GM23248 (cell line): ENCODE measurements at regions not wholly inside any gene's neighbourhood (a gene's known extent, or its start where the extent isn't known, plus 50 kb on each side); places are given as distances from the start of the nearest gene placed in this dataset.

Experiments
- DNase-seq: peaks from one replicate; pipeline ENCODE4 v3.0.0-alpha.2; 2015
- H2AFZ ChIP-seq: fragments of 200-600 bp; sonication (generic); 2 replicates; pipeline ENCODE4 v1.6.1; 2016; ENCODE audit warnings: antibody characterized with exemption
- H3F3A ChIP-seq: fragments of 200-600 bp; sonication (generic); 2 replicates; pipeline ENCODE4 v1.6.1; 2016; ENCODE audit warnings: mild to moderate bottlenecking, antibody characterized with exemption, mixed run types; ENCODE audit not compliant: insufficient read depth
- H3K27ac ChIP-seq: fragments of 200-600 bp; sonication (generic); 2 replicates; pipeline ENCODE4 v1.5.1; 2016; ENCODE audit warnings: mild to moderate bottlenecking
- H3K27me3 ChIP-seq: fragments of 200-600 bp; sonication (generic); replicated peaks from 2 replicates; pipeline ENCODE4 v1.6.1; 2016; ENCODE audit warnings: mild to moderate bottlenecking; ENCODE audit not compliant: insufficient read depth
- H3K36me3 ChIP-seq: fragments of 200-600 bp; sonication (generic); 2 replicates; pipeline ENCODE4 v1.6.1; 2016; ENCODE audit warnings: low read depth, mild to moderate bottlenecking
- H3K4me1 ChIP-seq: fragments of 200-600 bp; sonication (generic); 2 replicates; pipeline ENCODE4 v1.6.1; 2016; ENCODE audit warnings: mild to moderate bottlenecking; ENCODE audit not compliant: insufficient read depth
- H3K4me2 ChIP-seq: fragments of 200-600 bp; sonication (generic); one replicate; pipeline ENCODE4 v1.6.1; 2016; ENCODE audit warnings: mild to moderate bottlenecking; ENCODE audit not compliant: unreplicated experiment
- H3K4me3 ChIP-seq: fragments of 200-600 bp; sonication (generic); 2 replicates; pipeline ENCODE4 v1.5.1; 2016; ENCODE audit warnings: mild to moderate bottlenecking
- H3K79me2 ChIP-seq: fragments of 200-600 bp; sonication (generic); 2 replicates; pipeline ENCODE4 v1.6.1; 2016; ENCODE audit warnings: mild to moderate bottlenecking; ENCODE audit not compliant: insufficient read depth
- H3K9ac ChIP-seq: fragments of 200-600 bp; sonication (generic); 2 replicates; pipeline ENCODE4 v1.6.1; 2016; ENCODE audit warnings: mild to moderate bottlenecking
- H3K9me2 ChIP-seq: fragments of 200-600 bp; sonication (generic); 2 replicates; pipeline ENCODE4 v1.6.1; 2016; ENCODE audit warnings: mixed run types, mild to moderate bottlenecking, moderate library complexity; ENCODE audit not compliant: insufficient read depth
- H3K9me3 ChIP-seq: fragments of 200-600 bp; sonication (generic); one replicate; pipeline ENCODE4 v1.6.1; 2017; ENCODE audit warnings: low read depth
- H4K20me1 ChIP-seq: fragments of 200-600 bp; sonication (generic); 2 replicates; pipeline ENCODE4 v1.6.0; 2016; ENCODE audit not compliant: insufficient read depth
- EZH2 ChIP-seq: fragments of 200-600 bp; sonication (generic); IDR thresholded peaks from 2 replicates; pipeline ENCODE4 v1.6.1; 2018; ENCODE audit warnings: antibody characterized with exemption, mild to moderate bottlenecking; ENCODE audit not compliant: insufficient read depth, poor library complexity, severe bottlenecking
- EZH2phosphoT487 ChIP-seq: fragments of 200-600 bp; sonication (generic); IDR thresholded peaks from 2 replicates; pipeline ENCODE4 v1.6.1; 2018; ENCODE audit warnings: antibody characterized with exemption, moderate library complexity, mild to moderate bottlenecking, low read depth; ENCODE audit not compliant: insufficient read depth
- WGBS, 2 experiments: methylation state at CpG; one replicate each; pipeline ENCODE4 v1.1.6; 2015 to 2017; ENCODE audit warnings: low lambda C conversion rate in 2 of 2, low coverage in 1 of 2; ENCODE audit errors: missing lambda C conversion rate in 2 of 2; 5-methylcytosine and 5-hydroxymethylcytosine counted together
- in situ Hi-C: fragments of 300-500 bp; cut with MboI; formaldehyde crosslinking; loops from 2 replicates; pipeline ENCODE4 v1.15.0; 2020

- no peak overlapping the region for H3K9ac ChIP-seq
- no peak overlapping the region for H3K27ac ChIP-seq
- H4K20me1 ChIP-seq, result no peaks in the 10 kb centered on the region
- in situ Hi-C loops, result no loop called here
- no peak overlapping the region for H3K4me3 ChIP-seq
- no peak for DNase-seq
- no peaks in the 10 kb centered on the region for H3K36me3 ChIP-seq
- TF ChIP-seq EZH2, result no peak
- no peak for TF ChIP-seq EZH2phosphoT487
- no peaks in the 10 kb centered on the region for H3F3A ChIP-seq
- H3K27me3 ChIP-seq, result no peaks in the 10 kb centered on the region
- no peaks in the 10 kb centered on the region for H3K9me2 ChIP-seq
- no peak overlapping the region for H2AFZ ChIP-seq
- no peaks in the 10 kb centered on the region for H3K4me1 ChIP-seq
- no peak overlapping the region for H3K4me2 ChIP-seq
- no peaks in the 10 kb centered on the region for H3K9me3 ChIP-seq
- no peaks in the 10 kb centered on the region for H3K79me2 ChIP-seq
- 34% methylated on average over 5 of the region's 5 CpGs for WGBS, 2 experiments
These were observed 811.1 kb downstream of the KCNJ18 start for GRCh38 chr17:22503322-22503899.

- Histone ChIP-seq H4K20me1 (no peaks in the 10 kb centered on the region), H3K9ac (no peak overlapping the region), H2AFZ (no peak overlapping the region), H3K9me3 (no peaks in the 10 kb centered on the region), H3F3A (no peaks in the 10 kb centered on the region), H3K36me3 (no peaks in the 10 kb centered on the region), H3K27ac (no peak overlapping the region), H3K27me3 (no peaks in the 10 kb centered on the region), H3K79me2 (no peaks in the 10 kb centered on the region), H3K4me1 (no peaks in the 10 kb centered on the region), H3K4me3 (no peak overlapping the region), H3K4me2 (no peak overlapping the region), H3K9me2 (no peaks in the 10 kb centered on the region)
- TF ChIP-seq EZH2 (no peak), EZH2phosphoT487 (no peak)
- 54 to 67% methylated on average over 10 of the region's 10 CpGs for WGBS, 2 experiments
- no peak for DNase-seq
- in situ Hi-C loops, result no loop called here
These were observed 813.3 kb downstream of the KCNJ18 start for GRCh38 chr17:22505660-22506059.

- H3K9me3 ChIP-seq, result no peaks in the 10 kb centered on the region
- no peak overlapping the region for H3K4me3 ChIP-seq
- H3K9me2 ChIP-seq, result no peaks in the 10 kb centered on the region
- H3K9ac ChIP-seq, result no peak overlapping the region
- H3K36me3 ChIP-seq, result no peaks in the 10 kb centered on the region
- no peak for DNase-seq
- H3K27me3 ChIP-seq, result no peaks in the 10 kb centered on the region
- no peak overlapping the region for H3K27ac ChIP-seq
- H3K4me1 ChIP-seq, result no peaks in the 10 kb centered on the region
- 51 to 54% methylated on average over 23 of the region's 23 CpGs for WGBS, 2 experiments
- no peak for TF ChIP-seq EZH2
- no peak for TF ChIP-seq EZH2phosphoT487
- H3F3A ChIP-seq, result no peaks in the 10 kb centered on the region
- in situ Hi-C loops, result no loop called here
- H4K20me1 ChIP-seq, result no peaks in the 10 kb centered on the region
- no peak overlapping the region for H3K4me2 ChIP-seq
- no peaks in the 10 kb centered on the region for H3K79me2 ChIP-seq
- no peak overlapping the region for H2AFZ ChIP-seq
These were observed 813.9 kb downstream of the KCNJ18 start for GRCh38 chr17:22506231-22506630.

- no peaks in the 10 kb centered on the region for H3K4me1 ChIP-seq
- no peaks in the 10 kb centered on the region for H3K27me3 ChIP-seq
- no peaks in the 10 kb centered on the region for H3K36me3 ChIP-seq
- no peak overlapping the region for H3K9ac ChIP-seq
- in situ Hi-C loops, result no loop called here
- no peak for DNase-seq
- no peak overlapping the region for H2AFZ ChIP-seq
- H3K27ac ChIP-seq, result no peak overlapping the region
- TF ChIP-seq EZH2phosphoT487 (no peak), EZH2 (no peak)
- no peaks in the 10 kb centered on the region for H3K9me3 ChIP-seq
- H3F3A ChIP-seq, result no peaks in the 10 kb centered on the region
- 42 to 49% methylated on average over 5 to 7 of the region's 7 CpGs for WGBS, 2 experiments
- H3K4me3 ChIP-seq, result no peak overlapping the region
- no peak overlapping the region for H3K4me2 ChIP-seq
- no peaks in the 10 kb centered on the region for H4K20me1 ChIP-seq
- no peaks in the 10 kb centered on the region for H3K9me2 ChIP-seq
- H3K79me2 ChIP-seq, result no peaks in the 10 kb centered on the region
These were observed 814.5 kb downstream of the KCNJ18 start for GRCh38 chr17:22506861-22507260.

- Histone ChIP-seq H3K4me1 (no peaks in the 10 kb centered on the region), H3K27ac (no peak overlapping the region), H3K79me2 (no peaks in the 10 kb centered on the region), H3K4me2 (no peak overlapping the region), H2AFZ (no peak overlapping the region), H4K20me1 (no peaks in the 10 kb centered on the region), H3K9me3 (no peaks in the 10 kb centered on the region), H3K27me3 (no peaks in the 10 kb centered on the region), H3K36me3 (no peaks in the 10 kb centered on the region), H3K9me2 (no peaks in the 10 kb centered on the region), H3F3A (no peaks in the 10 kb centered on the region), H3K9ac (no peak overlapping the region), H3K4me3 (no peak overlapping the region)
- no peak for DNase-seq
- in situ Hi-C loops, result no loop called here
- 28 to 38% methylated on average over 5 of the region's 5 CpGs for WGBS, 2 experiments
- no peak for TF ChIP-seq EZH2phosphoT487
- no peak for TF ChIP-seq EZH2
These were observed 815.5 kb downstream of the KCNJ18 start for GRCh38 chr17:22507823-22508222.
